K562 (cell line): ENCODE measurements at regions not wholly inside any gene's neighbourhood (a gene's known extent, or its start where the extent isn't known, plus 50 kb on each side); places are given as distances from the start of the nearest gene placed in this dataset.
A peak's percentile ranks its signal among the peaks of the same experiment; 100 is the strongest.

Experiments used
- ATAC-seq: fragments of 200-7000 bp; cut with Tn5 transposase; 3 replicates; pipeline ENCODE4 v1.9.1; 2020; ENCODE audit warnings: moderate library complexity
- BruUV-seq: library from RNA; stranded (reverse); fragments of 400-500 nt; replicated peaks from 2 replicates; lab custom pipeline; 2021; lab: Mats Ljungman, UMichigan
- CTCF ChIA-PET: fragments of 300-600 bp; formaldehyde crosslinking; extraction: SDS; loops from one replicate; lab custom pipeline; 2021; ENCODE audit warnings: low intra/inter-chr PET ratio; lab: Yijun Ruan, JAX
- POLR2A ChIA-PET: fragments of 300-600, 350-650 bp; sonication (Branson Sonifier 250); formaldehyde crosslinking; extraction: SDS; loops from one replicate; lab custom pipeline; 2021; ENCODE audit warnings: antibody characterized with exemption, inconsistent platforms; lab: Yijun Ruan, JAX
- DNase-seq, 4 experiments: peaks; one replicate each; pipeline versions ENCODE4 v3.0.0 to v3.0.0-alpha.2; 2011 to 2018; ENCODE audit warnings: low spot score in 3 of 4, mixed read lengths in 3 of 4; ENCODE audit errors: extremely low read depth in 1 of 4
- FAIRE-seq: peaks from 2 replicates; lab custom pipeline; 2011; peaks lifted over from hg19 to GRCh38; lab: Jason Lieb, UNC
- H2AFZ ChIP-seq: 2 replicates; pipeline ENCODE4 v1.6.0; 2011; ENCODE audit warnings: low read depth, low read length, control low read depth, inconsistent platforms
- H3K27ac ChIP-seq: fragments of 200-600 bp; 3 replicates; pipeline ENCODE4 v1.8.0; 2011; ENCODE audit warnings: low read depth, mild to moderate bottlenecking, control low read depth, inconsistent platforms, low read length, moderate library complexity, mixed read lengths; ENCODE audit errors: extremely low read depth
- H3K27me3 ChIP-seq, 2 experiments: fragments of 300-600 bp in 1 of 2; 2 replicates in 1 of 2; 3 replicates in 1 of 2; pipeline versions ENCODE4 v1.6.0 to v1.8.0; 2011; ENCODE audit warnings: inconsistent platforms in 2 of 2, low read length in 2 of 2, mild to moderate bottlenecking in 1 of 2, mixed read lengths in 1 of 2, moderate library complexity in 1 of 2; ENCODE audit not compliant: control insufficient read depth in 2 of 2, insufficient read depth in 2 of 2
- H3K36me3 ChIP-seq: fragments of 300-600 bp; 3 replicates; pipeline ENCODE4 v1.8.0; 2011; ENCODE audit warnings: mild to moderate bottlenecking, low read length, inconsistent platforms; ENCODE audit not compliant: control insufficient read depth, insufficient read depth
- H3K4me1 ChIP-seq, 2 experiments: fragments of 200-600 bp in 1 of 2; replicated peaks in 1 of 2; 2 replicates in 1 of 2; 3 replicates in 1 of 2; pipeline versions ENCODE4 v1.5.1 to v1.8.0; 2011; ENCODE audit warnings: inconsistent platforms in 2 of 2, low read length in 2 of 2, mild to moderate bottlenecking in 1 of 2, mixed read lengths in 1 of 2, moderate library complexity in 1 of 2; ENCODE audit not compliant: control insufficient read depth in 2 of 2, insufficient read depth in 2 of 2
- H3K4me2 ChIP-seq: 2 replicates; pipeline ENCODE4 v1.6.1; 2011; ENCODE audit warnings: low read length, control low read depth, inconsistent platforms, mixed read lengths; ENCODE audit not compliant: insufficient read depth
- H3K4me3 ChIP-seq: fragments of 200-600 bp; sonication (generic), shearing (Covaris generic); 2 replicates; pipeline ENCODE4 v1.5.1; 2016; ENCODE audit warnings: control low read depth, inconsistent platforms
- H3K79me2 ChIP-seq: fragments of 200-600 bp; 3 replicates; pipeline ENCODE4 v1.8.0; 2011; ENCODE audit warnings: low read length, inconsistent platforms; ENCODE audit not compliant: control insufficient read depth, insufficient read depth
- H3K9ac ChIP-seq, 2 experiments: 2 replicates each; pipeline versions ENCODE4 v1.6.0 to v1.6.1; 2011; ENCODE audit warnings: low read depth in 2 of 2, low read length in 2 of 2, control low read depth in 1 of 2, inconsistent platforms in 1 of 2, mild to moderate bottlenecking in 1 of 2, mixed read lengths in 1 of 2; ENCODE audit not compliant: insufficient read depth in 1 of 2
- H3K9me1 ChIP-seq: one replicate; pipeline ENCODE4 v1.6.0; 2011; ENCODE audit warnings: inconsistent platforms, mild to moderate bottlenecking, low read length, moderate library complexity; ENCODE audit not compliant: control insufficient read depth, insufficient read depth
- H3K9me3 ChIP-seq: replicated peaks from 2 replicates; pipeline ENCODE4 v1.5.1; 2011; ENCODE audit warnings: low read depth, low read length, inconsistent platforms; ENCODE audit not compliant: control insufficient read depth, insufficient read depth
- H4K20me1 ChIP-seq: replicated peaks from 2 replicates; pipeline ENCODE4 v1.6.1; 2011; ENCODE audit warnings: low read length, inconsistent platforms, mixed read lengths; ENCODE audit not compliant: control insufficient read depth, insufficient read depth
- ETV6 ChIP-seq, 3 experiments: fragments of 150-350 bp in 1 of 3; sonication (generic) in 1 of 3; formaldehyde crosslinking in 1 of 3; IDR thresholded peaks; 2 replicates each; pipeline versions ENCODE4 v1.6.1 to v1.8.0; 2014 to 2022; ENCODE audit warnings: borderline replicate concordance in 2 of 3, low read depth in 2 of 3, antibody characterized with exemption in 1 of 3, low read length in 1 of 3, mild to moderate bottlenecking in 1 of 3, missing genetic modification reagents in 1 of 3
- SPI1 ChIP-seq: IDR thresholded peaks from 2 replicates; pipeline ENCODE4 v1.6.1; 2011; ENCODE audit warnings: low read depth, low read length, control low read depth, borderline replicate concordance
- STAT5B ChIP-seq: fragments of 250-450 bp; sonication (Bioruptor Pico); IDR thresholded peaks from 2 replicates; pipeline ENCODE4 v1.8.0; 2021; ENCODE audit warnings: mild to moderate bottlenecking, inconsistent platforms
- WGBS: fragments of 100-300 bp; shearing (Covaris generic); methylation state at CpG from one replicate; pipeline ENCODE4 v1.1.6; 2016; ENCODE audit warnings: low coverage, mixed read lengths; ENCODE audit not compliant: insufficient coverage; ENCODE audit errors: missing lambda C conversion rate; 5-methylcytosine and 5-hydroxymethylcytosine counted together
- in situ Hi-C: fragments of 300-500 bp; cut with MboI; formaldehyde crosslinking; loops from 4 replicates; pipeline ENCODE4 v1.15.0; 2018; ENCODE audit warnings: inconsistent platforms, mixed read lengths
- intact Hi-C: fragments of 100-400 bp; cut with micrococcal nuclease; formaldehyde crosslinking; loops from 2 replicates; pipeline ENCODE4 v1.14.2; 2022

DNA sequence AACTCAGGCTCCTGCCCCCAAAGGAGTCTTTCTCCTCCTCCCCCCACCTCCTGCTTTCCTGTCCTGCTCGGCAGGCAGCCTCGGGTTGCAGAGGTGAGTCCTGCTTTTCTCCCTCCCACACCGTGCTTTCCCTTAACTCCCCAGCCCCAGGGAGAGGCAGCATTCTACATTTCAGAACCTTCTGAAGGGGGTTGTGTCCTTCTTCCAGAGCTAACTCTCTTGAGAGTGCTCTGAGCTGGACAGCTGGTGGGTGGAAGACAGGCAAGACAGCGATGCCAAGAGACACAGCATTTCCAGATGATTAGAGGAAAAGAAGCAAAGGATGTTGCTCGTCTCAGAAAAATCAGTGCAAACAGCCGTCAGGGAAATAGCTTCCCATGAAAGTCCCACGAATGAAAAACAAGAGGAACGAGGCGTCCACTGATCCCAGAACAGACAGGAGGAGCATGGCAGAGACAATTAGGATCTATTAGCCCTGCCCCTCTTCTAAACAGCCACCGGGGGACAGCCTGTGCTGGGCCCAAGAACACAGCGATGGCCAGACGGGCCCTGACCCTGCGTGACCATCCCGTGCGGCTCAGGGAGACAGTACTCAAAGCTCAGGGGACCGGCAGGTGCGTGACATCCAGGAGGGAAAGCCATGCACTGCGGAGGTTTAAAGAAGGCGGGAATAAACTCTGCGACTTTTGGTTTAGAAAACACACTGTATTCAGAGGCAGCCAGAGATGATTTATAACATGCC is 216.5 kb upstream of the RTL1 start (continued):
- TF ChIP-seq ETV6 (IDR thresholded peaks at IDR 0.05; ENCODE audit: borderline replicate concordance in 1 of 2, low read depth in 2 of 2, low read length in 1 of 2) (no peak), ETV6 (CRISPR knock-in tag; IDR thresholded peaks at IDR 0.05; ENCODE audit: borderline replicate concordance) (no peak)

DNA sequence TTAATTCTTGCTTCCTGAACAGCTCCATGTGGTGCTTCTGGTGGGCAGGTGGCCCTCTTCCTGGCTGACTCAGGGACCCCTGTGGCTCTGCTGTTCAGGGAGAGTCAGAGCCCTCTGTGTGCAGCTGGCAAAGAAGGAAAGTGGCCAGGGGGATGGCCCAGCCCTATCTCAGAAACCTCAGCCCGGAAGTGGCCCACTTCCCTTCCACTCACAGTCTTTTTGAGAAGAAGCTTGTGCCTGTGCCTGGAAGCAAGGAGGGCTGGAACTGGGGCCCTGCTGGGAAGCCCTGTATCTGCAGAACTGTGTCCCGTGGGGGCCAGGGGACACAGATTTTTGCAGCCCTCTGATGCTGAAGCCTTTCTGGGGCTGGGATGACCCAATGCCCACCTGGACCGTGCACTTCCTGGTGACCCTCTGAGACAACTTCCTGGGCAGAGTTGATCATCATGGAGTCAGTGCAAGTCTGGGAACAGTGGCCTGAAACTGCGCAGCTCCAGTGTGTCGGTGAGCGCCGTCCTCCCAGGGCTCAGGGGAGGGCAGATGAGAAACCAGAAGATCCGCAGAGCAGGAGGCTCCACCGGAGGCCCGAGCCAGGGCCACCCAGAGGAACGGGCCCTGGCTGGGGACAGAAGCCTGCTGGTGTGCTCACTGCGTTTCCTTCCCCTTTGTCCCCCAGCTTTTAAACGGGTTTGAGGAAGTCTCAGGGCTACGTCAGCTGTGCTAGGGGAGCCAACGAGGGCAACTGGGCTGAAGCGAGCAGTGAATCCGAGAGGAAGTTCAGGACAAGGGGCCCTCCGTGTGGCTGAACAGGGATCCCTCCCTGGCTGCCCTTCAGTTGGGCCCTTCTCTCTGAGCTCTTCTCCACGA is 217.4 kb upstream of the RTL1 start:
- FAIRE-seq: no peak
- BruUV-seq: no TSS peak
- POLR2A ChIA-PET: no interaction called here
- 13% methylated on average over 16 of the region's 19 CpGs for WGBS
- Histone ChIP-seq H3K27me3 (peaks cover 0 to 47% of the 10 kb centered on the region in 2 experiments; a peak in 4 of 5 replicates), H3K4me2 (no peak overlapping the region), H3K9ac (no peak overlapping the region), H3K79me2 (no peaks in the 10 kb centered on the region), H3K9me3 (no peaks in the 10 kb centered on the region), H3K4me3 (no peak overlapping the region), H3K9me1 (no peaks in the 10 kb centered on the region), H3K36me3 (no peaks in the 10 kb centered on the region), H3K4me1 (peaks cover 0 to 5% of the 10 kb centered on the region in 2 experiments; a peak in 1 of 5 replicates), H2AFZ (peak overlapping the region; percentile 24; the same call in 1 of the 2 replicates), H4K20me1 (no peaks in the 10 kb centered on the region), H3K27ac (no peak overlapping the region)
- intact Hi-C loops (no loop called here), in situ Hi-C loops (no loop called here)
- TF ChIP-seq SPI1 (peak; percentile 26; the same call in 1 of the 2 replicates), STAT5B (CRISPR knock-in tag) (no peak)
- CTCF ChIA-PET: no interaction called here
- peak; percentile 33; the same call in 2 of the 3 replicates for ATAC-seq
- no peak for DNase-seq
